Panc1 (cell line): ENCODE measurements at regions not wholly inside any gene's neighbourhood (a gene's known extent, or its start where the extent isn't known, plus 50 kb on each side); places are given as distances from the start of the nearest gene placed in this dataset.

Source experiments
- ATAC-seq: fragments of 200-7000 bp; cut with Tn5 transposase; 2 replicates; pipeline ENCODE4 v1.9.1; 2020; ENCODE audit warnings: mild to moderate bottlenecking, moderate library complexity
- BruUV-seq: library from RNA; stranded (reverse); fragments of 400-500 nt; replicated peaks from 2 replicates; lab custom pipeline; 2021; lab: Mats Ljungman, UMichigan
- CTCF ChIA-PET: fragments of 300-600 bp; sonication (Branson Sonifier 250); formaldehyde crosslinking; loops from one replicate; lab custom pipeline; 2022; ENCODE audit warnings: antibody characterized with exemption; lab: Charles Lee
- POLR2A ChIA-PET: fragments of 300-600 bp; sonication (Branson Sonifier 250); formaldehyde crosslinking; loops from one replicate; lab custom pipeline; 2022; ENCODE audit warnings: antibody characterized with exemption; lab: Charles Lee
- DNase-seq: peaks from one replicate; pipeline ENCODE4 v3.0.0-alpha.2; 2010; ENCODE audit warnings: low read depth, low spot score
- H3K27ac ChIP-seq: 2 replicates; pipeline ENCODE4 v1.5.1; 2011; ENCODE audit warnings: mild to moderate bottlenecking, low read length, inconsistent platforms
- H3K27me3 ChIP-seq: fragments of 200-500 bp; sonication (Bioruptor generic); 2 replicates; pipeline ENCODE4 v1.6.0; 2014; ENCODE audit warnings: low read length, inconsistent platforms; ENCODE audit not compliant: control insufficient read depth, insufficient read depth
- H3K36me3 ChIP-seq: fragments of 200-500 bp; sonication (Bioruptor generic); 2 replicates; pipeline ENCODE4 v1.5.1; 2014; ENCODE audit warnings: inconsistent platforms, mild to moderate bottlenecking, low read length, moderate library complexity; ENCODE audit not compliant: control insufficient read depth, insufficient read depth
- H3K4me1 ChIP-seq: 2 replicates; pipeline ENCODE4 v1.5.1; 2011; ENCODE audit warnings: inconsistent platforms, mild to moderate bottlenecking, low read length, moderate library complexity; ENCODE audit not compliant: control insufficient read depth, insufficient read depth
- H3K4me3 ChIP-seq, 2 experiments: 2 replicates each; pipeline ENCODE4 v1.5.1; 2011 to 2012; ENCODE audit warnings: low read depth in 2 of 2, low read length in 2 of 2, mild to moderate bottlenecking in 2 of 2, inconsistent platforms in 1 of 2, moderate library complexity in 1 of 2
- H3K9me3 ChIP-seq: fragments of 200-500 bp; sonication (Bioruptor generic); 2 replicates; pipeline ENCODE4 v1.5.1; 2014; ENCODE audit warnings: low read depth, mild to moderate bottlenecking, inconsistent platforms, low read length, moderate library complexity; ENCODE audit not compliant: control insufficient read depth, insufficient read depth
- POLR2AphosphoS5 ChIP-seq: IDR thresholded peaks from 2 replicates; pipeline ENCODE4 v1.6.1; 2012; ENCODE audit warnings: mild to moderate bottlenecking, low read depth, low read length, moderate library complexity
- SIN3A ChIP-seq: IDR thresholded peaks from 2 replicates; pipeline ENCODE4 v1.6.1; 2012; ENCODE audit warnings: low read depth, mild to moderate bottlenecking, low read length, moderate library complexity, borderline replicate concordance; ENCODE audit not compliant: insufficient read depth
- TCF7L2 ChIP-seq: IDR thresholded peaks from 2 replicates; pipeline ENCODE4 v1.6.1; 2011; ENCODE audit warnings: mild to moderate bottlenecking, low read depth, low read length, inconsistent platforms
- in situ Hi-C: cut with HindIII; loops from 2 replicates; pipeline ENCODE4 v1.10.0; 2016; ENCODE audit warnings: low sequenced_read_pairs, low pct_unique_long_range_greater_than_20kb
- intact Hi-C: fragments of 100-400 bp; cut with micrococcal nuclease; formaldehyde crosslinking; loops from one replicate; pipeline ENCODE4 v1.10.0; 2022; ENCODE audit not compliant: unreplicated experiment
- TF ChIP-seq, protein P1 (sequence below): fragments of 450-650 bp; IDR thresholded peaks from 2 replicates; pipeline ENCODE4 v1.5.1; 2017; ENCODE audit warnings: mild to moderate bottlenecking
- TF ChIP-seq, protein P2 (sequence below), 2 experiments: IDR thresholded peaks; 2 replicates each; pipeline ENCODE4 v1.6.1; 2011 to 2012; ENCODE audit warnings: low read depth in 2 of 2, control low read depth in 1 of 2, low read length in 1 of 2, mild to moderate bottlenecking in 1 of 2, moderate library complexity in 1 of 2; ENCODE audit not compliant: insufficient read depth in 1 of 2

DNA sequence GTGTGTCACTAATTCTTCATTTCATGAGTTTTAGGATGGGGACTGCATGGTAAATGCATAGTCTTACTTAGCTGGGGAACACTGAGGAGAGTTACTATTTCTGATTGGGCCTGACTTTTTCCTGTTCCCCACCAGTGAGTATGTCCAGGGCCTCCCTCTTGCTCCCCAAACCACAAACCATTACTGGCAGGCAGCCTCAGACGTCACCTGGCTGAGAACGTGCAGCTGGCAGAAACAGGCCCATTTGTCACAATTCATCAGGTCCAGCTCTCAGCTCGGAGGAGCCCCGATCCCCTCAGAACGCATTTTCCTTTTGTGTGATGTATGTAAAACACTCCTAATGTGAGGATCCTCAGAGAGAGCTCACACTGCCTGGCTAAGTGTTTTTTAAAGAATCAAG is 71.7 kb upstream of the SIX3 start:
- intact Hi-C loops, result no loop called here
- no TSS peak for BruUV-seq
- no peak overlapping the region for H3K4me3 ChIP-seq
- no peaks in the 10 kb centered on the region for H3K4me1 ChIP-seq
- ATAC-seq (no peak), DNase-seq (no peak)
- H3K27ac ChIP-seq, result no peak overlapping the region
- no peaks in the 10 kb centered on the region for H3K36me3 ChIP-seq
- H3K9me3 ChIP-seq, result no peaks in the 10 kb centered on the region
- H3K27me3 ChIP-seq, result peaks cover 16% of the 10 kb centered on the region
- no peak for TF ChIP-seq SIN3A
- TF ChIP-seq, protein P1, sequence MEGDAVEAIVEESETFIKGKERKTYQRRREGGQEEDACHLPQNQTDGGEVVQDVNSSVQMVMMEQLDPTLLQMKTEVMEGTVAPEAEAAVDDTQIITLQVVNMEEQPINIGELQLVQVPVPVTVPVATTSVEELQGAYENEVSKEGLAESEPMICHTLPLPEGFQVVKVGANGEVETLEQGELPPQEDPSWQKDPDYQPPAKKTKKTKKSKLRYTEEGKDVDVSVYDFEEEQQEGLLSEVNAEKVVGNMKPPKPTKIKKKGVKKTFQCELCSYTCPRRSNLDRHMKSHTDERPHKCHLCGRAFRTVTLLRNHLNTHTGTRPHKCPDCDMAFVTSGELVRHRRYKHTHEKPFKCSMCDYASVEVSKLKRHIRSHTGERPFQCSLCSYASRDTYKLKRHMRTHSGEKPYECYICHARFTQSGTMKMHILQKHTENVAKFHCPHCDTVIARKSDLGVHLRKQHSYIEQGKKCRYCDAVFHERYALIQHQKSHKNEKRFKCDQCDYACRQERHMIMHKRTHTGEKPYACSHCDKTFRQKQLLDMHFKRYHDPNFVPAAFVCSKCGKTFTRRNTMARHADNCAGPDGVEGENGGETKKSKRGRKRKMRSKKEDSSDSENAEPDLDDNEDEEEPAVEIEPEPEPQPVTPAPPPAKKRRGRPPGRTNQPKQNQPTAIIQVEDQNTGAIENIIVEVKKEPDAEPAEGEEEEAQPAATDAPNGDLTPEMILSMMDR, result no peak
- TF ChIP-seq, protein P2, sequence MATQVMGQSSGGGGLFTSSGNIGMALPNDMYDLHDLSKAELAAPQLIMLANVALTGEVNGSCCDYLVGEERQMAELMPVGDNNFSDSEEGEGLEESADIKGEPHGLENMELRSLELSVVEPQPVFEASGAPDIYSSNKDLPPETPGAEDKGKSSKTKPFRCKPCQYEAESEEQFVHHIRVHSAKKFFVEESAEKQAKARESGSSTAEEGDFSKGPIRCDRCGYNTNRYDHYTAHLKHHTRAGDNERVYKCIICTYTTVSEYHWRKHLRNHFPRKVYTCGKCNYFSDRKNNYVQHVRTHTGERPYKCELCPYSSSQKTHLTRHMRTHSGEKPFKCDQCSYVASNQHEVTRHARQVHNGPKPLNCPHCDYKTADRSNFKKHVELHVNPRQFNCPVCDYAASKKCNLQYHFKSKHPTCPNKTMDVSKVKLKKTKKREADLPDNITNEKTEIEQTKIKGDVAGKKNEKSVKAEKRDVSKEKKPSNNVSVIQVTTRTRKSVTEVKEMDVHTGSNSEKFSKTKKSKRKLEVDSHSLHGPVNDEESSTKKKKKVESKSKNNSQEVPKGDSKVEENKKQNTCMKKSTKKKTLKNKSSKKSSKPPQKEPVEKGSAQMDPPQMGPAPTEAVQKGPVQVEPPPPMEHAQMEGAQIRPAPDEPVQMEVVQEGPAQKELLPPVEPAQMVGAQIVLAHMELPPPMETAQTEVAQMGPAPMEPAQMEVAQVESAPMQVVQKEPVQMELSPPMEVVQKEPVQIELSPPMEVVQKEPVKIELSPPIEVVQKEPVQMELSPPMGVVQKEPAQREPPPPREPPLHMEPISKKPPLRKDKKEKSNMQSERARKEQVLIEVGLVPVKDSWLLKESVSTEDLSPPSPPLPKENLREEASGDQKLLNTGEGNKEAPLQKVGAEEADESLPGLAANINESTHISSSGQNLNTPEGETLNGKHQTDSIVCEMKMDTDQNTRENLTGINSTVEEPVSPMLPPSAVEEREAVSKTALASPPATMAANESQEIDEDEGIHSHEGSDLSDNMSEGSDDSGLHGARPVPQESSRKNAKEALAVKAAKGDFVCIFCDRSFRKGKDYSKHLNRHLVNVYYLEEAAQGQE (IDR thresholded peaks at IDR 0.05; ENCODE audit: insufficient read depth in 1 of 2, low read depth in 2 of 2, low read length in 1 of 2), result no peak
- in situ Hi-C loops, result no loop called here
- ChIA-PET POLR2A (no interaction called here), CTCF (no interaction called here)

DNA sequence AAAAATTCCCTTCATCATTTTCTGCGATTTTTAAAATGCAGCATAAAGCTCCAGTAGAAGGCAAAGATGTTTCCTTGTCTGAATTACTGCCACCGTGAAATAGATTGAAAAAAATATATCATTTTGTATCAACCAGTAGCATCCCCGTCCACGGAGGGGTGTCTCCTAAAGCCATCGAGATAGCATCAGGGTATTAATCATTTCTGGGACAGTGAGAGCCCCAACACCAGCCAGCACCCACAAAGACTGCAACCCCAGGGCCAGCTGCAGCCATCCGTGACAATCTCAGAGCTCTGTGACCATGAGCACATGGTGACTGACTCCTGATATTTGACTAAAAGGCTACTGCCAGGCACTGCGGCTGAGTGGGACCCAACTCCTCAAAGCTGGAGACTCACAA is 64.1 kb upstream of the SIX3 start:
- ChIA-PET CTCF (no interaction called here), POLR2A (no interaction called here)
- no peak overlapping the region for H3K4me3 ChIP-seq
- BruUV-seq, result no TSS peak
- in situ Hi-C loops, result no loop called here
- DNase-seq, result no peak
- H3K4me1 ChIP-seq, result no peaks in the 10 kb centered on the region
- no peaks in the 10 kb centered on the region for H3K36me3 ChIP-seq
- intact Hi-C loops, result no loop called here
- ATAC-seq, result no peak
- TF ChIP-seq POLR2AphosphoS5 (no peak), SIN3A (no peak), TCF7L2 (no peak)
- TF ChIP-seq, protein P1, result no peak
- TF ChIP-seq, protein P2 (IDR thresholded peaks at IDR 0.05; ENCODE audit: insufficient read depth in 1 of 2, low read depth in 2 of 2, low read length in 1 of 2), result no peak
- H3K27ac ChIP-seq, result no peak overlapping the region
- H3K9me3 ChIP-seq, result peaks cover 5% of the 10 kb centered on the region; the same call in 1 of the 2 replicates
- peaks cover 17% of the 10 kb centered on the region for H3K27me3 ChIP-seq
